GM23338 (cell line): ENCODE measurements at regions not wholly inside any gene's neighbourhood (a gene's known extent, or its start where the extent isn't known, plus 50 kb on each side); places are given as distances from the start of the nearest gene placed in this dataset.

Experiments used
- CTCF ChIP-seq, 2 experiments: fragments of 200-600 bp in 1 of 2; sonication (generic) in 1 of 2; conservative IDR thresholded peaks; 2 replicates each; pipeline versions ENCODE4 v1.5.1 to v1.6.1; 2016 to 2017; ENCODE audit warnings: antibody characterized with exemption in 2 of 2, low read depth in 2 of 2, mild to moderate bottlenecking in 2 of 2, moderate library complexity in 1 of 2
- EZH2 ChIP-seq: fragments of 200-600 bp; sonication (generic); IDR thresholded peaks from one replicate; pipeline ENCODE4 v1.8.0; 2017; ENCODE audit warnings: antibody characterized with exemption, mild to moderate bottlenecking, low read depth; ENCODE audit not compliant: unreplicated experiment
- EZH2phosphoT487 ChIP-seq: fragments of 200-600 bp; sonication (generic); IDR thresholded peaks from one replicate; pipeline ENCODE4 v1.8.1; 2018; ENCODE audit warnings: antibody characterized with exemption; ENCODE audit not compliant: unreplicated experiment
- NANOG ChIP-seq: IDR thresholded peaks from 2 replicates; pipeline ENCODE4 v1.6.1; 2016; ENCODE audit warnings: antibody characterized with exemption, borderline replicate concordance
- POLR2AphosphoS5 ChIP-seq: IDR thresholded peaks from 2 replicates; pipeline ENCODE4 v1.6.1; 2016; ENCODE audit warnings: antibody characterized with exemption, low read depth
- STAT1 ChIP-seq: IDR thresholded peaks from one replicate; pipeline ENCODE4 v1.6.1; 2016; ENCODE audit warnings: antibody characterized with exemption; ENCODE audit not compliant: unreplicated experiment
- ZNF114 ChIP-seq: fragments of 250-450 bp; sonication (Bioruptor Pico); IDR thresholded peaks from 2 replicates; pipeline ENCODE4 v1.5.0; 2020; ENCODE audit warnings: mild to moderate bottlenecking, moderate library complexity
- ZNF331 ChIP-seq: fragments of 250-450 bp; sonication (Bioruptor Pico); IDR thresholded peaks from 2 replicates; pipeline ENCODE4 v1.5.0; 2020; ENCODE audit warnings: low read depth, mild to moderate bottlenecking, moderate library complexity
- TF ChIP-seq, protein P1 (sequence below): IDR thresholded peaks from one replicate; pipeline ENCODE4 v1.6.1; 2018; ENCODE audit warnings: antibody characterized with exemption; ENCODE audit not compliant: unreplicated experiment

DNA sequence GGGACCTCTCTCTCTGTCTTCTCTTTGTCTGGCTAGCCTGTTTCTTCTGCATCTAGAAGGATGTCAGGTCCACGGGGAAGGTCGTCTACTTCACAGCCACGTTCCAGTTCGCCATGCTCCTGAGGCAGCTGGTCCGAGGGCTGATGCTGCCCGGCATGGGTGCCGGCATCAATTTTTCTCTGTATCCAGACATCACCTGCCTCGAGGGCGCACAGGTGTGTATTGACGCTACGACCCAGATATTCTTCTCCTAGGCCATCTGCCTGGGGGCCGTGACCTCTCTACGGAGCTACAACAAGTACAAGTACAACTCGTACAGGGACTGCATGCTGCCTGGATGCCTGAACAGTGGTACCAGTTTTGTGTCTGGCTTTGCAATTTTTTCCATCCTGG is 841.6 kb upstream of the TMPRSS15 start:
- TF ChIP-seq, protein P1, sequence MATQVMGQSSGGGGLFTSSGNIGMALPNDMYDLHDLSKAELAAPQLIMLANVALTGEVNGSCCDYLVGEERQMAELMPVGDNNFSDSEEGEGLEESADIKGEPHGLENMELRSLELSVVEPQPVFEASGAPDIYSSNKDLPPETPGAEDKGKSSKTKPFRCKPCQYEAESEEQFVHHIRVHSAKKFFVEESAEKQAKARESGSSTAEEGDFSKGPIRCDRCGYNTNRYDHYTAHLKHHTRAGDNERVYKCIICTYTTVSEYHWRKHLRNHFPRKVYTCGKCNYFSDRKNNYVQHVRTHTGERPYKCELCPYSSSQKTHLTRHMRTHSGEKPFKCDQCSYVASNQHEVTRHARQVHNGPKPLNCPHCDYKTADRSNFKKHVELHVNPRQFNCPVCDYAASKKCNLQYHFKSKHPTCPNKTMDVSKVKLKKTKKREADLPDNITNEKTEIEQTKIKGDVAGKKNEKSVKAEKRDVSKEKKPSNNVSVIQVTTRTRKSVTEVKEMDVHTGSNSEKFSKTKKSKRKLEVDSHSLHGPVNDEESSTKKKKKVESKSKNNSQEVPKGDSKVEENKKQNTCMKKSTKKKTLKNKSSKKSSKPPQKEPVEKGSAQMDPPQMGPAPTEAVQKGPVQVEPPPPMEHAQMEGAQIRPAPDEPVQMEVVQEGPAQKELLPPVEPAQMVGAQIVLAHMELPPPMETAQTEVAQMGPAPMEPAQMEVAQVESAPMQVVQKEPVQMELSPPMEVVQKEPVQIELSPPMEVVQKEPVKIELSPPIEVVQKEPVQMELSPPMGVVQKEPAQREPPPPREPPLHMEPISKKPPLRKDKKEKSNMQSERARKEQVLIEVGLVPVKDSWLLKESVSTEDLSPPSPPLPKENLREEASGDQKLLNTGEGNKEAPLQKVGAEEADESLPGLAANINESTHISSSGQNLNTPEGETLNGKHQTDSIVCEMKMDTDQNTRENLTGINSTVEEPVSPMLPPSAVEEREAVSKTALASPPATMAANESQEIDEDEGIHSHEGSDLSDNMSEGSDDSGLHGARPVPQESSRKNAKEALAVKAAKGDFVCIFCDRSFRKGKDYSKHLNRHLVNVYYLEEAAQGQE, result no peak
- TF ChIP-seq CTCF (conservative IDR thresholded peaks at IDR 0.05; ENCODE audit: low read depth in 2 of 2), result no peak
- no peak for TF ChIP-seq EZH2
- no peak for TF ChIP-seq POLR2AphosphoS5
- no peak for TF ChIP-seq EZH2phosphoT487
- TF ChIP-seq STAT1, result no peak
- TF ChIP-seq ZNF114 (CRISPR knock-in tag), result no peak
- no peak for TF ChIP-seq ZNF331 (CRISPR knock-in tag)
- TF ChIP-seq NANOG, result no peak
